ENCODE measurements at regions not wholly inside any gene's neighbourhood (a gene's known extent, or its start where the extent isn't known, plus 50 kb on each side); places are given as distances from the start of the nearest gene placed in this dataset.

- H3K4me1 ChIP-seq: peaks cover 0 to 6% (median 0%) of the 10 kb centered on the region in 4 donors
- WGBS, 2 donors: 61 to 74% methylated on average over 3 of the region's 3 CpGs
- H3K27me3 ChIP-seq: no peaks in the 10 kb centered on the region
- no peak for ATAC-seq (ENCODE audit: low FRiP score in 2 of 2)
- H3K36me3 ChIP-seq: no peaks in the 10 kb centered on the region
- DNase-seq: no peak
- peaks cover 0 to 9% (median 2%) of the 10 kb centered on the region in 4 donors for H3K9me3 ChIP-seq
- TF ChIP-seq EP300 (IDR thresholded peaks at IDR 0.05) (no peak), POLR2AphosphoS5 (IDR thresholded peaks at IDR 0.05) (no peak), CTCF (IDR thresholded peaks at IDR 0.05) (no peak), POLR2A (IDR thresholded peaks at IDR 0.05) (no peak)
- no peak overlapping the region for H3K4me3 ChIP-seq
- no peak overlapping the region for H3K27ac ChIP-seq
These were observed 194.2 kb upstream of the SVIL start for GRCh38 chr10:29828956-29829355.

- H3K4me3 ChIP-seq: no peak overlapping the region
- H3K4me1 ChIP-seq: peaks cover 0 to 6% (median 0%) of the 10 kb centered on the region in 4 donors
- TF ChIP-seq POLR2AphosphoS5 (IDR thresholded peaks at IDR 0.05) (no peak), POLR2A (IDR thresholded peaks at IDR 0.05) (no peak), EP300 (IDR thresholded peaks at IDR 0.05) (no peak), CTCF (IDR thresholded peaks at IDR 0.05) (no peak)
- WGBS, 2 donors: 66 to 82% methylated on average over 4 of the region's 4 CpGs
- H3K36me3 ChIP-seq: no peaks in the 10 kb centered on the region
- no peaks in the 10 kb centered on the region for H3K27me3 ChIP-seq
- ATAC-seq (ENCODE audit: low FRiP score in 2 of 2) (peak in 1 of 2 donors; percentile 29), DNase-seq (no peak)
- H3K9me3 ChIP-seq: peaks cover 0 to 9% (median 2%) of the 10 kb centered on the region in 4 donors
- no peak overlapping the region for H3K27ac ChIP-seq
These were observed 193.7 kb upstream of the SVIL start for GRCh38 chr10:29828440-29828894.

- 94 to 95% methylated on average over 7 of the region's 7 CpGs for WGBS, 2 donors
- H3K4me1 ChIP-seq: peaks cover 0 to 6% (median 0%) of the 10 kb centered on the region in 4 donors
- ATAC-seq (ENCODE audit: low FRiP score in 2 of 2) (no peak), DNase-seq (no peak)
- no peak overlapping the region for H3K4me3 ChIP-seq
- H3K36me3 ChIP-seq: no peaks in the 10 kb centered on the region
- TF ChIP-seq POLR2AphosphoS5 (IDR thresholded peaks at IDR 0.05): no peak
- TF ChIP-seq POLR2A (IDR thresholded peaks at IDR 0.05): no peak
- no peak for TF ChIP-seq EP300 (IDR thresholded peaks at IDR 0.05)
- TF ChIP-seq CTCF (IDR thresholded peaks at IDR 0.05): no peak
- no peaks in the 10 kb centered on the region for H3K27me3 ChIP-seq
- H3K27ac ChIP-seq: no peak overlapping the region
- H3K9me3 ChIP-seq: peaks cover 0 to 9% (median 2%) of the 10 kb centered on the region in 4 donors
These were observed 192.7 kb upstream of the SVIL start for GRCh38 chr10:29827512-29827911.

- Histone ChIP-seq H3K4me1 (peaks cover 0 to 6% (median 0%) of the 10 kb centered on the region in 4 donors), H3K9me3 (peaks cover 0 to 9% (median 2%) of the 10 kb centered on the region in 4 donors), H3K27ac (no peak overlapping the region), H3K27me3 (no peaks in the 10 kb centered on the region), H3K4me3 (no peak overlapping the region), H3K36me3 (no peaks in the 10 kb centered on the region)
- DNase-seq: no peak
- TF ChIP-seq POLR2AphosphoS5 (IDR thresholded peaks at IDR 0.05) (no peak), EP300 (IDR thresholded peaks at IDR 0.05) (no peak), CTCF (IDR thresholded peaks at IDR 0.05) (no peak), POLR2A (IDR thresholded peaks at IDR 0.05) (no peak)
- WGBS, 2 donors: 52 to 57% methylated on average over 5 of the region's 5 CpGs
- no peak for ATAC-seq (ENCODE audit: low FRiP score in 2 of 2)
These were observed 192.2 kb upstream of the SVIL start for GRCh38 chr10:29826801-29827450.

- Histone ChIP-seq H3K36me3 (no peaks in the 10 kb centered on the region), H3K27ac (no peak overlapping the region), H3K27me3 (no peaks in the 10 kb centered on the region), H3K4me1 (peaks cover 0 to 6% (median 0%) of the 10 kb centered on the region in 4 donors), H3K4me3 (no peak overlapping the region), H3K9me3 (peaks cover 0 to 9% (median 2%) of the 10 kb centered on the region in 4 donors)
- 55 to 75% methylated on average over 5 of the region's 5 CpGs for WGBS, 2 donors
- no peak for ATAC-seq (ENCODE audit: low FRiP score in 2 of 2)
- no peak for DNase-seq
- no peak for TF ChIP-seq POLR2A (IDR thresholded peaks at IDR 0.05)
These were observed 191.4 kb upstream of the SVIL start for GRCh38 chr10:29826221-29826620.
